ENCODE measurements at regions not wholly inside any gene's neighbourhood (a gene's known extent, or its start where the extent isn't known, plus 50 kb on each side); places are given as distances from the start of the nearest gene placed in this dataset.

DNA sequence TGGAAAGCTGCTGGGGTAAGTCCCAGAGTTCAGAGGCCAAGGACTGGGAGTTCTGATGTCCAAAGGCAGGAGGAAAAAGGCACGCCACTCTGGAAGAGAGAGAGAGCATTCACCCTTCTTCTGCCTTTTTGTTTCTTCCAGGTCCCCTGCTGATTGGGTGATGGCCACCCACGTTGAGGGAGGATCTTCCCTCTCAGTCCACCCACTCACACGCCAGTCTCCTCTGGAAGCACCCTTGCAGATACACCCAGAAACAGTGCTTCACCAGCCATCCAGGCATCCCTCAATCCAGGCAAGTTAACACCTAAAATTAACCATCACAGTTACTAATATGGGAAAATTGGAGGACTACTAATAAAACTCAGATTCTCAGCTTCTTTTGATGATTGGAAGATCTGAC, 66.1 kb upstream of the PARP1 start:
- TF ChIP-seq, protein P1, sequence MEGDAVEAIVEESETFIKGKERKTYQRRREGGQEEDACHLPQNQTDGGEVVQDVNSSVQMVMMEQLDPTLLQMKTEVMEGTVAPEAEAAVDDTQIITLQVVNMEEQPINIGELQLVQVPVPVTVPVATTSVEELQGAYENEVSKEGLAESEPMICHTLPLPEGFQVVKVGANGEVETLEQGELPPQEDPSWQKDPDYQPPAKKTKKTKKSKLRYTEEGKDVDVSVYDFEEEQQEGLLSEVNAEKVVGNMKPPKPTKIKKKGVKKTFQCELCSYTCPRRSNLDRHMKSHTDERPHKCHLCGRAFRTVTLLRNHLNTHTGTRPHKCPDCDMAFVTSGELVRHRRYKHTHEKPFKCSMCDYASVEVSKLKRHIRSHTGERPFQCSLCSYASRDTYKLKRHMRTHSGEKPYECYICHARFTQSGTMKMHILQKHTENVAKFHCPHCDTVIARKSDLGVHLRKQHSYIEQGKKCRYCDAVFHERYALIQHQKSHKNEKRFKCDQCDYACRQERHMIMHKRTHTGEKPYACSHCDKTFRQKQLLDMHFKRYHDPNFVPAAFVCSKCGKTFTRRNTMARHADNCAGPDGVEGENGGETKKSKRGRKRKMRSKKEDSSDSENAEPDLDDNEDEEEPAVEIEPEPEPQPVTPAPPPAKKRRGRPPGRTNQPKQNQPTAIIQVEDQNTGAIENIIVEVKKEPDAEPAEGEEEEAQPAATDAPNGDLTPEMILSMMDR (IDR thresholded peaks at IDR 0.05) = no peak
- TF ChIP-seq POLR2A (IDR thresholded peaks at IDR 0.05) (no peak), POLR2AphosphoS5 (IDR thresholded peaks at IDR 0.05) (no peak)
